Endothelial cell of umbilical vein (primary cell): ENCODE measurements at regions not wholly inside any gene's neighbourhood (a gene's known extent, or its start where the extent isn't known, plus 50 kb on each side); places are given as distances from the start of the nearest gene placed in this dataset.

ENCODE experiments used
- JUN ChIP-seq: IDR thresholded peaks from 2 replicates; pipeline ENCODE4 v1.6.1; 2011; ENCODE audit warnings: borderline replicate concordance, low read depth; ENCODE audit not compliant: insufficient read length, insufficient read depth
- MYC ChIP-seq: IDR thresholded peaks from one replicate; pipeline ENCODE4 v1.6.1; 2011; ENCODE audit warnings: mild to moderate bottlenecking, low read depth, low read length
- POLR2A ChIP-seq: IDR thresholded peaks from 2 replicates; pipeline ENCODE4 v1.6.1; 2012; ENCODE audit warnings: low read depth, mild to moderate bottlenecking, control low read depth, low read length
- POLR2AphosphoS5 ChIP-seq: IDR thresholded peaks from 2 replicates; pipeline ENCODE4 v1.6.1; 2012; ENCODE audit warnings: low read depth, mild to moderate bottlenecking, control low read depth, low read length, moderate library complexity; ENCODE audit not compliant: insufficient read depth
- TF ChIP-seq, protein P1 (sequence below), 2 donors: IDR thresholded peaks; 1 replicate in 1 of 2; 2 replicates in 1 of 2; pipeline ENCODE4 v1.5.1; 2011; ENCODE audit warnings: low read length in 2 of 2, mild to moderate bottlenecking in 2 of 2, moderate library complexity in 2 of 2, control low read depth in 1 of 2, inconsistent platforms in 1 of 2, low read depth in 1 of 2; ENCODE audit not compliant: insufficient read depth in 1 of 2; ENCODE audit errors: extremely low read depth in 1 of 2
- TF ChIP-seq, protein P2 (sequence below): IDR thresholded peaks from 2 replicates; pipeline ENCODE4 v1.6.1; 2011; ENCODE audit not compliant: insufficient read depth, insufficient read length

DNA sequence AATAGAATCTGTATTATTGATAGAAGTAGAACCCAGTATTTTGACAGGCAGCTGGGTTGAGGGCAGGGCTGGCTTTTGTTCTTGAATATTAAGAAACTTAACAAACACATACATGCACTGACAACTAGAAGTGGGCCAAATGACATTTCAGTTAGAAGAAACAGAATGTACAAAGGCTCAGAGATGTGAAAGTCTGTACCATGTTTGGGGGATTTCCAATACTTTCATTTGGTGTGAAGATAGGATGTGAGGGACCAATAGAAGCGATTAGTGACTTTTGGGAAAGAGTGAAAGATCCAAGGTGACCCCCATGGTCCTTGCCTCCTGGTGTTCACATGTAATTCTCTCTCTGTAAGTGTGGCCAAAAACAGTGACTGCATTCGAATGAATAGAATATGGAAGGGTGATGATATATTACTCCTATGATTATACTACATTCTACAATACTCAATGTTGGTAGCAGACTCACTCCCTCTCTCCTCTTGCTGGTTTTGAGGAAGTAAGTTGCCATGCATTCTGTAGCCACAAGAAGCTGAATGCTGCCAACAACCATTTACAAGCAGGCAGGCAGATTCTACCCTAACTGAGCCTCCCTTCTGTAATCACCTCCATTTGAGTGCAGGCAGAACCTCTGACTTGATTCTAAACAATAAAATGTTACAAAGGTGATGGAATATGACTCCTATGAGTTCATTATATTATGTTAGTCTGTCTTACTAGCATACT lies 151.4 kb downstream of the TMEM168 start:
- TF ChIP-seq POLR2A, result no peak
- TF ChIP-seq, protein P1, sequence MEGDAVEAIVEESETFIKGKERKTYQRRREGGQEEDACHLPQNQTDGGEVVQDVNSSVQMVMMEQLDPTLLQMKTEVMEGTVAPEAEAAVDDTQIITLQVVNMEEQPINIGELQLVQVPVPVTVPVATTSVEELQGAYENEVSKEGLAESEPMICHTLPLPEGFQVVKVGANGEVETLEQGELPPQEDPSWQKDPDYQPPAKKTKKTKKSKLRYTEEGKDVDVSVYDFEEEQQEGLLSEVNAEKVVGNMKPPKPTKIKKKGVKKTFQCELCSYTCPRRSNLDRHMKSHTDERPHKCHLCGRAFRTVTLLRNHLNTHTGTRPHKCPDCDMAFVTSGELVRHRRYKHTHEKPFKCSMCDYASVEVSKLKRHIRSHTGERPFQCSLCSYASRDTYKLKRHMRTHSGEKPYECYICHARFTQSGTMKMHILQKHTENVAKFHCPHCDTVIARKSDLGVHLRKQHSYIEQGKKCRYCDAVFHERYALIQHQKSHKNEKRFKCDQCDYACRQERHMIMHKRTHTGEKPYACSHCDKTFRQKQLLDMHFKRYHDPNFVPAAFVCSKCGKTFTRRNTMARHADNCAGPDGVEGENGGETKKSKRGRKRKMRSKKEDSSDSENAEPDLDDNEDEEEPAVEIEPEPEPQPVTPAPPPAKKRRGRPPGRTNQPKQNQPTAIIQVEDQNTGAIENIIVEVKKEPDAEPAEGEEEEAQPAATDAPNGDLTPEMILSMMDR (IDR thresholded peaks at IDR 0.05; ENCODE audit: extremely low read depth in 1 of 2, insufficient read depth in 1 of 2, low read depth in 1 of 2, low read length in 2 of 2), result no peak
- TF ChIP-seq JUN, result no peak
- TF ChIP-seq, protein P2, sequence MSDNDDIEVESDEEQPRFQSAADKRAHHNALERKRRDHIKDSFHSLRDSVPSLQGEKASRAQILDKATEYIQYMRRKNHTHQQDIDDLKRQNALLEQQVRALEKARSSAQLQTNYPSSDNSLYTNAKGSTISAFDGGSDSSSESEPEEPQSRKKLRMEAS, result no peak
- no peak for TF ChIP-seq POLR2AphosphoS5
- no peak for TF ChIP-seq MYC
